Nephron (organoid): ENCODE measurements at regions not wholly inside any gene's neighbourhood (a gene's known extent, or its start where the extent isn't known, plus 50 kb on each side); places are given as distances from the start of the nearest gene placed in this dataset.

ENCODE experiments used
- H3K27ac Mint-ChIP-seq, 3 experiments: 2 replicates each; pipeline ENCODE4 v1.8.0; 2020; ENCODE audit warnings: mixed read lengths in 3 of 3, mild to moderate bottlenecking in 2 of 3, moderate library complexity in 1 of 3
- H3K27me3 Mint-ChIP-seq: 2 replicates; pipeline ENCODE4 v1.8.0; 2021; ENCODE audit warnings: low read depth, mild to moderate bottlenecking, moderate library complexity, mixed read lengths
- H3K36me3 Mint-ChIP-seq: 2 replicates; pipeline ENCODE4 v1.8.0; 2020; ENCODE audit warnings: low read depth, mixed read lengths
- H3K4me1 Mint-ChIP-seq: 2 replicates; pipeline ENCODE4 v1.8.0; 2020; ENCODE audit warnings: mixed read lengths
- H3K4me3 Mint-ChIP-seq, 3 experiments: 2 replicates each; pipeline ENCODE4 v1.8.0; 2020; ENCODE audit warnings: mild to moderate bottlenecking in 3 of 3, mixed read lengths in 3 of 3, moderate library complexity in 2 of 3
- H3K9me3 Mint-ChIP-seq: 2 replicates; pipeline ENCODE4 v1.8.0; 2020; ENCODE audit warnings: mixed read lengths
- TF ChIP-seq, protein P1 (sequence below), 3 experiments: fragments of 200-600 bp; sonication (generic); IDR thresholded peaks; one replicate each; pipeline ENCODE4 v1.5.0; 2021; ENCODE audit warnings: antibody characterized with exemption in 3 of 3; ENCODE audit not compliant: unreplicated experiment in 3 of 3

DNA sequence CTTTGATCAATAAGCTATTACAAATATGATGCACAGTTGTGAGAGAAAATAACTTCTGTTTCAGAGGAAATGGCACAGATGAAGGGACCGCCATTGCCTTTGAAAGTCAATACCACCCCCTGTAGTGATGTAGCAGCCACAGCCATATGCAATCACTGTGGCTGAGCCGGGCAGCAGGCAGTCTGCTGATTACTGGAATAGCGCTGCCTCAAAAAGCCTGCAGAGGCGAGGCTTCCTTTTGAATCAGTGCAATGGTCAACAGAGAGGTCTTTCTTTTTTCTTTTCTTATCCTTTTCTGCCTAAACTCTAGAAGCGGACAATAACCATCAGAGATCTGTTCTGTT, 265.1 kb upstream of the TAS2R1 start:
- H3K27me3 Mint-ChIP-seq = no peaks in the 10 kb centered on the region
- no peaks in the 10 kb centered on the region for H3K9me3 Mint-ChIP-seq
- no peak overlapping the region for H3K27ac Mint-ChIP-seq
- no peak overlapping the region for H3K4me3 Mint-ChIP-seq
- H3K4me1 Mint-ChIP-seq = no peaks in the 10 kb centered on the region
- H3K36me3 Mint-ChIP-seq = no peaks in the 10 kb centered on the region
- TF ChIP-seq, protein P1, sequence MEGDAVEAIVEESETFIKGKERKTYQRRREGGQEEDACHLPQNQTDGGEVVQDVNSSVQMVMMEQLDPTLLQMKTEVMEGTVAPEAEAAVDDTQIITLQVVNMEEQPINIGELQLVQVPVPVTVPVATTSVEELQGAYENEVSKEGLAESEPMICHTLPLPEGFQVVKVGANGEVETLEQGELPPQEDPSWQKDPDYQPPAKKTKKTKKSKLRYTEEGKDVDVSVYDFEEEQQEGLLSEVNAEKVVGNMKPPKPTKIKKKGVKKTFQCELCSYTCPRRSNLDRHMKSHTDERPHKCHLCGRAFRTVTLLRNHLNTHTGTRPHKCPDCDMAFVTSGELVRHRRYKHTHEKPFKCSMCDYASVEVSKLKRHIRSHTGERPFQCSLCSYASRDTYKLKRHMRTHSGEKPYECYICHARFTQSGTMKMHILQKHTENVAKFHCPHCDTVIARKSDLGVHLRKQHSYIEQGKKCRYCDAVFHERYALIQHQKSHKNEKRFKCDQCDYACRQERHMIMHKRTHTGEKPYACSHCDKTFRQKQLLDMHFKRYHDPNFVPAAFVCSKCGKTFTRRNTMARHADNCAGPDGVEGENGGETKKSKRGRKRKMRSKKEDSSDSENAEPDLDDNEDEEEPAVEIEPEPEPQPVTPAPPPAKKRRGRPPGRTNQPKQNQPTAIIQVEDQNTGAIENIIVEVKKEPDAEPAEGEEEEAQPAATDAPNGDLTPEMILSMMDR (IDR thresholded peaks at IDR 0.05; ENCODE audit: unreplicated experiment in 3 of 3) = no peak

DNA sequence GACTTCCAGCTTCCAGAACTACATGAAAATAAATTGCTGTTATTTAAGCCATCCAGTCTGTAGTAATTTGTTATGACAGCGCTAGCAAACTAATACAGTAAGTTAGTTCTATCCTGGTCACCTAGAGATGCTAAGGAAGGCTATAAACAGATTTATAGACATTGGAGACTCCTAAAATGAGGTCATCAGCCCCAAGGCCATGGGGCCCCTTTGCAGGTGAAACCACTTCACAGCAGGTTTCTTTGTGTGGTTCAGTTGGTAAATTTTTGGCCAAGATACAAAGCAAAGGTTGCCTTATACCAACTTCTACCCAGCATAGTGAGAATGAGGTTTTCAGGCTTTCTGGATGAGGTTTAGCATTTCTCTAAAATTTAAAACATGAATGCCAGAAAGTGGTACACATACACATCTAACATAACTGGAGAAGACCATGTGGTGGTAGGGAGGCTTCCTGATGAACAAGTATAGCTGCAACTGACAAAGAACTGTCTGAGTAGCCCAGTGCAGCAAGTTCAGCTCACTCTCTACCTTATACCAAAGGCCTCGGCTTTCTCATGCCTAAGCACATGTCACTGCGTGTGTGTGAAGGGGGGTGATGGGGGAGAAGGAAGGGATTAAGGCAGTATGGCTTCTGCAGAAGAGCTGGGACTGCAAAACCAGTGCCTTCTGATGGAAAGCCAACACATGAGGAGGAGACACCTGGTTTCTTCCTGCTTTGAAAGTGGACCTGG, 264.6 kb upstream of the TAS2R1 start:
- Mint-ChIP-seq H3K4me3 (no peak overlapping the region), H3K27me3 (no peaks in the 10 kb centered on the region), H3K9me3 (no peaks in the 10 kb centered on the region), H3K27ac (no peak overlapping the region), H3K4me1 (no peaks in the 10 kb centered on the region), H3K36me3 (no peaks in the 10 kb centered on the region)
- TF ChIP-seq, protein P1 (IDR thresholded peaks at IDR 0.05; ENCODE audit: unreplicated experiment in 3 of 3) = no peak

DNA sequence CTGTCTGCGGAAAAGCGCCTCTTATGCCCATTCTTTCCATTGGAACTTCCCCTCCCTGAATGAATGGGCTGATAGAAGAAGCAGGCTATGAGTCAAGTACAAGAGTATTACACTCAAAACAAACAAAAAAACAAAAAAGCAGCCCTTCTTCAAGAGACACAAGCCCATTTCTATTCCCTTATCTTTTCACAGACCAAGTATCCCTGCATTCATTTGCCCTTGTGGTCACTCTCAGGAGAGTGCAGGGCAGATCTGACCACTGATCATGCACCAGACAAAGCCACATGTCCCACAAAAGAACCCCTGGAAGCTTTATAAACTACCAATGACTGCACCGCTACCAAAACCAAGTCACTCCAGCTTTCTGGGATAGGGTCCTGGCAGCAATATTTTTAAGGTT, 262.5 kb upstream of the TAS2R1 start:
- no peaks in the 10 kb centered on the region for H3K9me3 Mint-ChIP-seq
- no peaks in the 10 kb centered on the region for H3K36me3 Mint-ChIP-seq
- H3K27ac Mint-ChIP-seq = no peak overlapping the region
- peaks cover 5% of the 10 kb centered on the region for H3K4me1 Mint-ChIP-seq
- no peaks in the 10 kb centered on the region for H3K27me3 Mint-ChIP-seq
- TF ChIP-seq, protein P1 (IDR thresholded peaks at IDR 0.05; ENCODE audit: unreplicated experiment in 3 of 3) = no peak
- no peak overlapping the region for H3K4me3 Mint-ChIP-seq

DNA sequence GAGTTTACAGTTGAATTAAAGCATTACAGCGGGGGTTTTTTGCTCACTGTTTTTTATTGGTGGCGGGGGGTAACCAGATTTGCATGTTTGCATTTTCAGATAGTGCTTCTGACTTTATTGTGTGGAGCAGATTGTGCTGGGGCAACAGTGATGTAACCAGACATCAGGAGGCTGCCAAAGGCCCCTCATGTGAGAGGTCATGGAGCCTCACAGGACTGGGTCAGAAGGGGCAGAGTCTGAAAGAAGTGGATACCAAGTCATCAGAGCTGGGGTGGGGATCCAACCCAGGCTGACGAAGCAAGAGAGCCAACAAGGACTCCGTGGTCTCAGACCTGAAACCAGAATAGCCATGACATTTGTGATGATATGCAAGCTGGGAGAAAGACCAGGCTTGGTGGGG, 259.4 kb upstream of the TAS2R1 start:
- TF ChIP-seq, protein P1 (IDR thresholded peaks at IDR 0.05; ENCODE audit: unreplicated experiment in 3 of 3) = no peak

DNA sequence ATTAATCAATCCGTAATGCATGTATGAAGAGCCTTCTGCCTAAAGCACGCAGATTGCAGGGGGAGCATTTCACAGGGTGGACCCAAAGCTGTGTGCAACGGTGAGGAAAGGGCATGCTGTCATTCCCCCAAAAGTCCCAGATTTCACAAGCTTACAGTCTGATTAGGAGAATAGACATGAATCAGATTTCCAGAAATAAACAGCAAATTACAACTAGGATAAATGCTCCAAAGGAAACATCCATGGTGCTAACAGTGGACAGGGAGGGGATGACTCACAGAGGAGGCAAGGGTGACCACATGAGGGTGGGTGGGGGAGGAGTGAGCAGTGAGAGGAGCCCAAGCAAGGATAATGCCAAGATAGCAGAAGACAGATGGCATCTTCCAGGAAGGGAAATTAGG, 258.4 kb upstream of the TAS2R1 start:
- Mint-ChIP-seq H3K9me3 (no peaks in the 10 kb centered on the region), H3K36me3 (no peaks in the 10 kb centered on the region), H3K27ac (no peak overlapping the region), H3K4me3 (no peak overlapping the region), H3K27me3 (no peaks in the 10 kb centered on the region), H3K4me1 (peaks cover 5% of the 10 kb centered on the region)
- TF ChIP-seq, protein P1 (IDR thresholded peaks at IDR 0.05; ENCODE audit: unreplicated experiment in 3 of 3) = no peak

More for the DNA sequence above, 259.4 kb upstream of the TAS2R1 start:
- no peaks in the 10 kb centered on the region for H3K27me3 Mint-ChIP-seq
- H3K4me3 Mint-ChIP-seq = no peak overlapping the region
- H3K9me3 Mint-ChIP-seq = no peaks in the 10 kb centered on the region
- no peaks in the 10 kb centered on the region for H3K36me3 Mint-ChIP-seq
- H3K4me1 Mint-ChIP-seq = peaks cover 5% of the 10 kb centered on the region
- no peak overlapping the region for H3K27ac Mint-ChIP-seq

DNA sequence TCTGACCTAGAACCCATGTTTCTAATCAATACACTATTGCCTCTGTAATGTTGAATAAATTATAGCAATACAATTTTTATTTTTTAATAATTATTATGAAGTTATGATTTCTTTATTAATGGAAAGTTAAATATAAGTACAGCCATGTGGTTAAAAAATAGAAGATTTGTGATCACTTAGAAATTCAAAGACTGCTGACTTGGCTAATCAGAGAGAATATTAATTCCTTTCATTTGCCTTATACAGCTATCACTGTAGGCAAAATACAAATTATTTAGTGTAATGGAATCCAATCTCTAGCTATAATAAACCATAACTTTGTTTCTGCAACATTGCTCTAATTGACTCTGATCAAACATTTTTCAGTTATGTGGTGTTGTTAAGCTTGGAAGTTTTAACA, 255.0 kb upstream of the TAS2R1 start:
- TF ChIP-seq, protein P1 (IDR thresholded peaks at IDR 0.05; ENCODE audit: unreplicated experiment in 3 of 3) = no peak
- no peak overlapping the region for H3K27ac Mint-ChIP-seq
- peaks cover 5% of the 10 kb centered on the region for H3K4me1 Mint-ChIP-seq
- peaks cover 12% of the 10 kb centered on the region for H3K9me3 Mint-ChIP-seq
- no peaks in the 10 kb centered on the region for H3K36me3 Mint-ChIP-seq
- no peak overlapping the region for H3K4me3 Mint-ChIP-seq
- H3K27me3 Mint-ChIP-seq = no peaks in the 10 kb centered on the region
